ENCODE measurements at regions not wholly inside any gene's neighbourhood (a gene's known extent, or its start where the extent isn't known, plus 50 kb on each side); places are given as distances from the start of the nearest gene placed in this dataset.

- DNase-seq, result no peak
These were observed 49.9 kb upstream of the PARD3B start for GRCh38 chr2:204495381-204495780.
